Testis (tissue), 2 donors: ENCODE measurements at regions not wholly inside any gene's neighbourhood (a gene's known extent, or its start where the extent isn't known, plus 50 kb on each side); places are given as distances from the start of the nearest gene placed in this dataset.

Experiments used
- CTCF ChIP-seq, 3 experiments: fragments of 450-650 bp in 2 of 3; fragments of 200-600 bp in 1 of 3; sonication (generic) in 1 of 3; IDR thresholded peaks; one replicate each; pipeline ENCODE4 v1.5.1; 2016 to 2019; ENCODE audit warnings: antibody characterized with exemption in 3 of 3, mild to moderate bottlenecking in 2 of 3, moderate library complexity in 1 of 3
- POLR2A ChIP-seq: fragments of 450-650 bp; IDR thresholded peaks from one replicate; pipeline ENCODE4 v1.6.1; 2017; ENCODE audit warnings: antibody characterized with exemption, mild to moderate bottlenecking, moderate library complexity

- TF ChIP-seq POLR2A (no peak), CTCF (IDR thresholded peaks at IDR 0.05) (no peak)
Observed at GRCh38 chr9:107992271-107992670, 502.7 kb upstream of the KLF4 start.
